CD4-positive, CD25-positive, alpha-beta regulatory T cell (primary cell): ENCODE measurements at regions not wholly inside any gene's neighbourhood (a gene's known extent, or its start where the extent isn't known, plus 50 kb on each side); places are given as distances from the start of the nearest gene placed in this dataset.
"Not testable (repeated sequence)": the region's sequence is repeated elsewhere in the genome, so short reads cannot be mapped to it uniquely, and the experiment has no call there.

ENCODE experiments used
- ATAC-seq, 2 donors: fragments of 150-1000 bp; cut with Tn5 transposase; one replicate each; pipeline ENCODE4 v1.10.0; 2021; ENCODE audit warnings: low read depth in 2 of 2, moderate number of reproducible peaks in 2 of 2, moderate library complexity in 1 of 2
- DNase-seq, 3 donors: peaks; one replicate each; pipeline versions ENCODE4 v3.0.0 to v3.0.0-alpha.2; 2012 to 2022; ENCODE audit warnings: mixed read lengths in 1 of 3
- H3K27ac ChIP-seq: one replicate; pipeline ENCODE4 v1.7.0; 2013; ENCODE audit warnings: mild to moderate bottlenecking, low read length; ENCODE audit not compliant: insufficient read depth, poor library complexity, severe bottlenecking
- H3K27me3 ChIP-seq: one replicate; pipeline ENCODE4 v1.7.0; 2013; ENCODE audit warnings: low read length; ENCODE audit not compliant: control insufficient read depth, insufficient read depth
- H3K36me3 ChIP-seq: one replicate; pipeline ENCODE4 v1.7.0; 2013; ENCODE audit warnings: mild to moderate bottlenecking, low read length, moderate library complexity; ENCODE audit not compliant: control insufficient read depth, insufficient read depth
- H3K4me1 ChIP-seq: 2 replicates; pipeline ENCODE4 v1.7.0; 2013; ENCODE audit warnings: mild to moderate bottlenecking, low read length; ENCODE audit not compliant: insufficient read depth, control insufficient read depth, poor library complexity, severe bottlenecking
- H3K4me3 ChIP-seq: one replicate; pipeline ENCODE4 v1.7.0; 2013; ENCODE audit warnings: low read depth, mild to moderate bottlenecking, low read length, moderate library complexity
- H3K9me3 ChIP-seq, 2 experiments: 1 replicate in 1 of 2; 2 replicates in 1 of 2; pipeline ENCODE4 v1.7.0; 2013; ENCODE audit warnings: low read length in 2 of 2, mild to moderate bottlenecking in 1 of 2, moderate library complexity in 1 of 2; ENCODE audit not compliant: control insufficient read depth in 2 of 2
- H3K27ac Mint-ChIP-seq, 3 donors: one replicate each; pipeline ENCODE4 v1.8.0; 2020 to 2022; ENCODE audit warnings: mild to moderate bottlenecking in 3 of 3, mixed read lengths in 3 of 3, moderate library complexity in 2 of 3
- H3K27me3 Mint-ChIP-seq: one replicate; pipeline ENCODE4 v1.8.0; 2022; ENCODE audit warnings: mild to moderate bottlenecking, mixed read lengths
- H3K36me3 Mint-ChIP-seq: one replicate; pipeline ENCODE4 v1.8.0; 2020; ENCODE audit warnings: mixed read lengths
- H3K4me1 Mint-ChIP-seq, 4 donors: one replicate each; pipeline ENCODE4 v1.8.0; 2020 to 2022; ENCODE audit warnings: mixed read lengths in 4 of 4, mild to moderate bottlenecking in 1 of 4
- H3K4me3 Mint-ChIP-seq, 4 donors: one replicate each; pipeline ENCODE4 v1.8.0; 2020 to 2022; ENCODE audit warnings: mild to moderate bottlenecking in 4 of 4, mixed read lengths in 4 of 4, moderate library complexity in 3 of 4
- H3K9me3 Mint-ChIP-seq, 7 donors: one replicate each; pipeline ENCODE4 v1.8.0; 2020 to 2022; ENCODE audit warnings: mixed read lengths in 7 of 7, mild to moderate bottlenecking in 3 of 7, moderate library complexity in 2 of 7

DNA sequence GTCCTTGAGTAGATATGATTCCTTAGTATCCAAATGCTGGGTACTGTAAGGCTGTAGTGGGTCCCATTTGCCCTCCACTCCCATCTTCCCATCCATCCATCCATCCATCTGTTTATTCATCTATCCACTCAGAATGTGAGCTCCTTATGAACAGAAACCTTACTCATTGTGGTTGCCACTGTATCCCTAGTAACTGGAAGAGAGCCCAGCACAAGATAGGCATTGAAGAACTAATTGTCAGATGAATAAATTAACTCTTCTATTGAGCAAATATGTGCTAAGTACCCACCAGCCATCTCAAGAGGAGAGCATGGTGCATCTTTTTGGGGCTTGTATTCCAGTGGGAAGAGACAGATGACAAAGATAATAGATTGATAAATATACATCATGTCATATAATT, 86.4 kb upstream of the SEZ6L start:
- ATAC-seq (no peak), DNase-seq (no peak)
- Histone ChIP-seq H3K36me3 (no peaks in the 10 kb centered on the region), H3K27me3 (peaks cover 2% of the 10 kb centered on the region), H3K4me1 (no peaks in the 10 kb centered on the region), H3K27ac (no peak overlapping the region), H3K9me3 (no peaks in the 10 kb centered on the region), H3K4me3 (no peak overlapping the region)
- Mint-ChIP-seq H3K9me3 (peaks cover 0 to 3% (median 0%) of the 10 kb centered on the region in 7 donors), H3K27me3 (no peaks in the 10 kb centered on the region), H3K4me1 (no peaks in the 10 kb centered on the region), H3K27ac (no peak overlapping the region), H3K4me3 (no peak overlapping the region), H3K36me3 (no peaks in the 10 kb centered on the region)

DNA sequence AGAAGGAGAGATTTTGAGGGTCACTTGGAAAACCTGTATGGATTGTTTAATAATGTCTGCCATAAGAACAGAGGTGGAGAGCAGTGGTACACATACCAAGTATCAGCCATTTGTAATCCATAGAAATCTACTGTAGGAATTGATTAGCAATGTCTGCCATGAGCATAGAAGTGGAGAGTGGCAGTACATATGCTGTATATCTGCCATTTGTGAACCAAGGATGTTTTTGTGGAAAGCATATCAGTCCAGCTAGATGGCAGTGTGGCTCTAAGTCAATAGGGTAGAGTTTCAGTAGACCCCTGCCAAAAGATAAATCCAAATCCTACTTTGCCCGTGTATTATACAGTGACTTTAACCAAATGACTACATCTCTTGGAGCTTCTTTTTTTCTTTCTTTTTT, 82.9 kb upstream of the SEZ6L start:
- Histone ChIP-seq H3K27ac (no peak overlapping the region), H3K27me3 (peaks cover 6% of the 10 kb centered on the region), H3K9me3 (no peaks in the 10 kb centered on the region), H3K36me3 (no peaks in the 10 kb centered on the region), H3K4me3 (no peak overlapping the region), H3K4me1 (no peaks in the 10 kb centered on the region)
- Mint-ChIP-seq H3K4me1 (no peaks in the 10 kb centered on the region), H3K27me3 (no peaks in the 10 kb centered on the region), H3K9me3 (peaks cover 0 to 2% (median 0%) of the 10 kb centered on the region in 7 donors), H3K27ac (no peak overlapping the region), H3K4me3 (no peak overlapping the region), H3K36me3 (no peaks in the 10 kb centered on the region)
- DNase-seq (no peak), ATAC-seq (no peak)

DNA sequence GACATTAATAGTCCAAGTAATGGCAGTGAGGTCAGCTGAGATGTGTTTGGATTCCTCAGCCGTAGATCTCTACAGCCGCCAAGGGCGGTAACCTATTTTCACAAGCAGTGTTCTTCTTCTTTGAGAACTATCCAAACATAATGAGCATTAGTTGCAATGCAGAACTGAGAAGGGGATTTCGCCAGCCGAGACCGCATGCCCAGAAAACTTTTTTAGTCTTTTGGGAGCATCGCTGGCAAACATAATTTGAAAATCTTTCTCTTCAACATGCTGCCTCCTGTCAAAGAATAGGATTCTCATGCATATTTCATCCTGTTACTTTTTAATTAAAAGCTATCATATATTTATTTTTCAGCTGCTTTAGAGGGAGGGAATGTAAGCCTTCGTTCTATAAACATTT, 81.4 kb upstream of the SEZ6L start:
- H3K4me3 Mint-ChIP-seq: no peak overlapping the region
- no peaks in the 10 kb centered on the region for H3K4me1 Mint-ChIP-seq
- Histone ChIP-seq H3K4me3 (no peak overlapping the region), H3K4me1 (no peaks in the 10 kb centered on the region), H3K27ac (no peak overlapping the region), H3K36me3 (no peaks in the 10 kb centered on the region), H3K27me3 (peaks cover 6% of the 10 kb centered on the region), H3K9me3 (no peaks in the 10 kb centered on the region)
- H3K9me3 Mint-ChIP-seq: peaks cover 0 to 2% (median 0%) of the 10 kb centered on the region in 7 donors
- ATAC-seq: no peak
- H3K27ac Mint-ChIP-seq: no peak overlapping the region
- DNase-seq: no peak
- no peaks in the 10 kb centered on the region for H3K27me3 Mint-ChIP-seq
- no peaks in the 10 kb centered on the region for H3K36me3 Mint-ChIP-seq

DNA sequence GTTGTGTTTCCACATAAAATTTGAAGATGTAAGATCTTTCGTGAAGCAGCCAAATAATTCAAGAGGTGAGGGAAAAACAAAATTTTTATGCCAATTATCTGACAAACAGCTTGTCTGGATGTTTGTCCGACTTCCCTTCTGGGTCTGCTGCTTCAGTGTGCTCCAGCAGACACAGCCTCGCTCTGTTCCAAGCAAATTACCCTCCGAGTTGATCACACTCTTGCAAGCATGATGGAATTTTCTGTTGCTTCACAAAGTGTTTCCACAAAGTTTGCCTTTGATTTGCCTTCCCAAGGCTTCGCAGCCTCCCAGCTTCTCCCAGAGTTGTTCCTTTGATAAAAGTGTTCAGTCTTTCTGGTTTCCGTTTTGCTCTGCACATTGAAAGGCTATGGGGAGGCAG, 78.4 kb upstream of the SEZ6L start:
- Mint-ChIP-seq H3K27me3 (peaks cover 4% of the 10 kb centered on the region), H3K36me3 (no peaks in the 10 kb centered on the region), H3K27ac (no peak overlapping the region), H3K4me1 (no peaks in the 10 kb centered on the region), H3K4me3 (no peak overlapping the region), H3K9me3 (peaks cover 0 to 3% (median 0%) of the 10 kb centered on the region in 7 donors)
- Histone ChIP-seq H3K4me1 (no peaks in the 10 kb centered on the region), H3K4me3 (no peak overlapping the region), H3K36me3 (no peaks in the 10 kb centered on the region), H3K27me3 (peaks cover 3% of the 10 kb centered on the region), H3K27ac (no peak overlapping the region), H3K9me3 (no peaks in the 10 kb centered on the region)
- ATAC-seq (no peak), DNase-seq (no peak)

GRCh38 chr22:26094497-26094896, 74.8 kb upstream of the SEZ6L start:
- not testable (repeated sequence) for H3K4me1 ChIP-seq, ATAC-seq, H3K27me3 ChIP-seq, H3K4me3 Mint-ChIP-seq, H3K4me1 Mint-ChIP-seq, H3K27ac ChIP-seq, H3K36me3 ChIP-seq, H3K9me3 ChIP-seq, DNase-seq, H3K27me3 Mint-ChIP-seq, H3K27ac Mint-ChIP-seq, H3K9me3 Mint-ChIP-seq, H3K36me3 Mint-ChIP-seq, H3K4me3 ChIP-seq

DNA sequence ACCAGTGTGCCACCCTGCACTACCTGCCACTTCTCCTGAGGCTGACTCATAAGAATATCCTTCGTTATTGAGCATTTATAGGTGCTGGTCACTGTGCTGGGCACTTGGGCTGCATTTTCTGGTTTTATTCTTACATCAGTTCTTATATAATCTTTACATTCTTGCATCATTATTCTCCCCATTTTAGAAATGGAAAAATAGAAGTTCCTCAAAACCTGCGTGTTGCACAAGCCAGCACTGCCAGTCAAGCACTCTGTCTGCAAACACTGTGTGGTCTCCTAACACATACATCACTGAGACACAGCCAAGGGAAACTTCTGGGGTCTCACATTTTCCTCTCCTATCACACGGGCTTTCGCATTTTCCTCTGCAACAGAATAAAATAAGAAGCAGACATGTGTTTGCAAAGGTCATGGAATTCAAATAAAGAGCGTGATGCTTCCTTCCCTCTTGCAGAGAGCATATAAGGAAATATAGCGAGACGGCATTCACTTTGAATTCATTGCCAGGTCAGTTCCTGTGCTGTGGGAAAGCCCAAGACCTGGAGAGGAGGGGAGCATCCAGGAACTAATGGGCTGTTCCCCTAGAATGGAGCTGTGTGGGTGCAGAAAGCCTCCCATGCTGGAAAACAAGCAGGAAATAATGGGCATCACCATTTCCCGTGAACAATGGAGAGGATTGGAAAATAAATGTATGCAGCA, 73.9 kb upstream of the SEZ6L start:
- Mint-ChIP-seq H3K27ac (no peak overlapping the region), H3K4me3 (no peak overlapping the region), H3K36me3 (no peaks in the 10 kb centered on the region), H3K27me3 (peaks cover 8% of the 10 kb centered on the region), H3K4me1 (no peaks in the 10 kb centered on the region), H3K9me3 (peaks cover 0 to 6% (median 2%) of the 10 kb centered on the region in 7 donors)
- no peak for DNase-seq
- Histone ChIP-seq H3K27me3 (no peaks in the 10 kb centered on the region), H3K9me3 (no peaks in the 10 kb centered on the region), H3K36me3 (no peaks in the 10 kb centered on the region), H3K4me3 (no peak overlapping the region), H3K27ac (no peak overlapping the region), H3K4me1 (no peaks in the 10 kb centered on the region)
- no peak for ATAC-seq

DNA sequence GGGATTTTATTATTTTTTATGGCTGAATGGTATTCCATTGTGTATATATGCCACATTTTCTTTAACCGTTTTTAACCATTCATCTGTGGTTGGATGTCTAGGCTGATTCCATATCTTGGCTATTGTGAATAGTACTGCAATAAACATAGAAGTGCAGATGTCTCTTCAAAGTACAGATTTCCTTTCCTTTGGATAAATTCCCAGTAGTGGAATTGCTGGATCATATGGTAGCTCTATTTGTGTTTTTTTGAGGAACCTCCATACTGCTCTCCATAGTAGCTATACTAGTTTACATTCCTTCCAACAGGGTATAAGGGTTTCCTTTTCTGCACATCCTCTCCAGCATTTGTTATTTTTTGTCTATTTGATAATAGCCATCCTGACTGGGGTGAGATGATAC, 71.9 kb upstream of the SEZ6L start:
- Histone ChIP-seq H3K36me3 (no peaks in the 10 kb centered on the region), H3K9me3 (no peaks in the 10 kb centered on the region), H3K27me3 (no peaks in the 10 kb centered on the region), H3K27ac (no peak overlapping the region), H3K4me1 (no peaks in the 10 kb centered on the region), H3K4me3 (no peak overlapping the region)
- Mint-ChIP-seq H3K27me3 (peaks cover 9% of the 10 kb centered on the region), H3K27ac (no peak overlapping the region), H3K4me1 (no peaks in the 10 kb centered on the region), H3K9me3 (peaks cover 0 to 6% (median 2%) of the 10 kb centered on the region in 7 donors), H3K36me3 (no peaks in the 10 kb centered on the region), H3K4me3 (no peak overlapping the region)
- DNase-seq: no peak
- no peak for ATAC-seq

GRCh38 chr22:26097840-26098239, 71.4 kb upstream of the SEZ6L start:
- Histone ChIP-seq H3K27ac (no peak overlapping the region), H3K4me3 (no peak overlapping the region), H3K9me3 (no peaks in the 10 kb centered on the region), H3K27me3 (no peaks in the 10 kb centered on the region), H3K4me1 (no peaks in the 10 kb centered on the region), H3K36me3 (no peaks in the 10 kb centered on the region)
- DNase-seq (no peak), ATAC-seq (no peak)
- Mint-ChIP-seq H3K4me1 (no peaks in the 10 kb centered on the region), H3K4me3 (peak overlapping the region in 1 of 4 donors; percentile 39), H3K9me3 (peaks cover 0 to 7% (median 2%) of the 10 kb centered on the region in 7 donors), H3K36me3 (no peaks in the 10 kb centered on the region), H3K27ac (no peak overlapping the region), H3K27me3 (peaks cover 9% of the 10 kb centered on the region)
